H1 (cell line): ENCODE measurements at regions not wholly inside any gene's neighbourhood (a gene's known extent, or its start where the extent isn't known, plus 50 kb on each side); places are given as distances from the start of the nearest gene placed in this dataset.

Source experiments
- HDAC2 ChIP-seq, 2 experiments: fragments of 300-600 bp in 1 of 2; sonication (generic) in 1 of 2; IDR thresholded peaks; 2 replicates each; pipeline ENCODE4 v1.6.1; 2011 to 2012; ENCODE audit warnings: low read depth in 2 of 2, low read length in 2 of 2, mild to moderate bottlenecking in 2 of 2, moderate library complexity in 2 of 2, borderline replicate concordance in 1 of 2, inconsistent platforms in 1 of 2
- MAFK ChIP-seq: IDR thresholded peaks from 2 replicates; pipeline ENCODE4 v1.6.1; 2012; ENCODE audit warnings: low read depth, mild to moderate bottlenecking, improper control_type of control experiment, low read length
- POU5F1 ChIP-seq: IDR thresholded peaks from 2 replicates; pipeline ENCODE4 v1.6.1; 2011; ENCODE audit warnings: low read depth, mild to moderate bottlenecking, low read length, moderate library complexity

- no peak for TF ChIP-seq POU5F1
- TF ChIP-seq MAFK = no peak
- TF ChIP-seq HDAC2 (IDR thresholded peaks at IDR 0.05; ENCODE audit: borderline replicate concordance in 1 of 2, low read depth in 2 of 2, low read length in 2 of 2) = no peak
These were observed 68.0 kb downstream of the POU5F2 start (continued) for GRCh38 chr5:93673316-93673954.
